Hypothalamus (tissue), 51 donors: ENCODE measurements at regions not wholly inside any gene's neighbourhood (a gene's known extent, or its start where the extent isn't known, plus 50 kb on each side); places are given as distances from the start of the nearest gene placed in this dataset.
A peak's percentile ranks its signal among the peaks of the same experiment; 100 is the strongest.
"Not testable (repeated sequence)": the region's sequence is repeated elsewhere in the genome, so short reads cannot be mapped to it uniquely, and the experiment has no call there.

Experiments
- DNase-seq, 51 donors: peaks; one replicate each; lab custom pipeline; 2025; lab: John Stamatoyannopoulos, UW

- no peak for DNase-seq
Observed at GRCh38 chr3:38966811-38967692, 84.7 kb downstream of the SCN11A start.

- no peak for DNase-seq
Observed at GRCh38 chr3:38964646-38965045, 87.1 kb downstream of the SCN11A start.

DNA sequence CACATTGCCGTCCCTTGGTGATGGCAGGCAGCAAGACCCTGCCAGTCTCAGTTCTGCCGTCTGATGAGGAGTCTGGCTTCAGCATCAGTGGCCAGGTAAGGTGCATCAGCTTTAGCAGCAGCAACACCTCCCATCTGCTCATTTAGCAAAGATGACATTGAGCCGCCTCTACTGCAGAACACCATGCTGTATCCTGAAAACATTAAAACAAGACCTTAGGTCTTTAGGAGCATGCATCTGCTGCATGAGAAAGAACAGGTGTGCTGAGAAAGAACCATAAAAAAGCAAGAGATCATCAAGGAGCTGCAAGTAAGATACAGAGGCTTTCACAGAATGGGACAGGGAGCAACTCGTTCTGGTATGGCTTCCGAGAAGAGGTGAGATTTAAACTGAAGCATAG lies 87.5 kb downstream of the SCN11A start:
- DNase-seq: no peak

GRCh38 chr3:38960953-38961622 lies 90.7 kb downstream of the SCN11A start:
- DNase-seq: peak in 12 of 51 donors; percentile 2 to 31 (median 7)

- DNase-seq: no peak
Observed at GRCh38 chr3:38960042-38960622, 91.6 kb downstream of the SCN11A start.

DNA sequence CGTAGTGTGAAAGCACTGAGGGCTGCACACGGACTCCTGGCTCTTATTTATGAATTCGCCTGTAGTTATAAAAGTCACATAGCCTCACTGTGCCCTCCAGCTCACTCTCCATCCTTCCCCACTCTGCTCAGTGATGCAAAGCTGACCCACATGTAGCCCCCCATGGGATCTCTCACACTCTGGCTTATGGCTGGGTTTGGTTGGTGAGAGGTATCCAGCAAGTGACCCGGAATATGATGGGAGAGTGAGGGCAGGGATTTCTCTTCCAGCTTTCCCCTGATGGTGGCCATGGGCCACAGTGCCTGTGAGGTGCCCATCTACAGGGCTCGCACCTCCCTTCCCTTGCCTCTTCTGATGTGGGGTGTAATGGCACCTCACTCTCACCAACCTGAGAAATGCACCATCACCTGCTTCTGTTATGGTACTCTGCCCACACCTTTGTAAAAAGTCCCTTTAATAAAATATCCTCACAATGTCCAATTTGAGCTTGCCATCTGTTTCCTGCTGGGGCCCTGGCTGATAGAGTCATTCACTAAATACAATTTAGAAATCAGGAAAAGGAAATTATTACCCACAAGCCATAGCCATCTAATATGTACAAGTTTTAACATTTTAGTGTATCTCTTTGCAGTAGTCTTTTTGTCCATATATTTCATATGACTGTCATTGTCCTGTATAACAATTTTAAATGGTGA lies 93.6 kb downstream of the SCN11A start:
- DNase-seq: no peak

DNA sequence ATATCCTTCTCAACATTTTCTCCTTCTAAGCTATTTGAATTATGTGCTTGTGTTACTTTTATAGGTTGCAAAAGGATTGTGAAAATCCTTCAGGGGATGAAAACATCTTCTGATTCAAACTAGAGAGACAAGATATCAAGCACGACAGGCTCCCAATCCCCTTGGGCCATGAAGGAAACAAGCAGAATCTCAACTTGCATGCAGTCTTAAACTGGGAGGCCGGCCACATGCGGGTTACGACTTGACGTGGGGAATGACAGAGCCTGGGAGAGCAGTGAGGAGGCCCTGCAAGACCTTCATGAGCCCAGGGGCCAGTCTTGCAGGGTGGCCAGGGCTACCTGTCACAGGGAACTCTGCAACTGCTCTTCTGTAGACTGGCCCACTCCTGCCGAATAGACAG lies 94.4 kb downstream of the SCN11A start:
- DNase-seq: no peak

DNA sequence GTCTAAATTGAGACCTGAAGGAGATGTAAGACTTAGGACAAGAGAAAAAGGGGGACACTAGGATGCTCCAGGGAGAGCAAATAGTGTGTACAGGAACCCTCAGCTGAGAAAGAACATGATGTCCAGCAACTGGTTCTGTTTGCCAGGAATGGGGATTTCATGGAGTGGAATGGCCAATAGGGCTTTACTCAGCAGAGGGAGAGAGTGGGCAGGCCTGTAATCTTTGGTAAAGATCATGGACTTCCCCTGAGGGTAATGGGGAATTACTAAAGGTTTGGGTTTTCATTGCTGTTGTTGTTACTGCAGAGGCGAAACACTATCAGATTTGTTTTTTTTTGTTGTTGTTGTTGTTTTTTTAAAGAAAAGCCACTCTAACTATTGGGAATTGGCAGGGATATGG lies 99.0 kb downstream of the SCN11A start:
- no peak for DNase-seq

DNA sequence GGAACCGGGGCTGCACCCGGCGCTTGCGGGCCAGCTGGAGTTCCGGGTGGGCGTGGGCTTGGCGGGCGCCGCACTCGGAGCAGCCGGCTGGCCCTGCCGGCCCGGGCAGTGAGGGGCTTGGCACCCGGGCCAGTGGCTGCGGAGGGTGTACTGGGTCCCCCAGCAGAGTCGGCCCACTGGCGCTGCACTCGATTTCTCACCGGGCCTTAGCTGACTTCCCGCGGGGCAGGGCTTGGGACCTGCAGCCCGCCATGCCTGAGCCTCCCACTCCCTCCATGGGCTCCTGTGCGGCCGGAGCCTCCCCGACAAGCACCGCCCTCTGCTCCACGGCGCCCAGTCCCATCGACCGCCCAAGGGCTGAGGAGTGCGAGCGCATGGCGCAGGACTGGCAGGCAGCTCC lies 100.6 kb downstream of the SCN11A start:
- not testable (repeated sequence) for DNase-seq

DNA sequence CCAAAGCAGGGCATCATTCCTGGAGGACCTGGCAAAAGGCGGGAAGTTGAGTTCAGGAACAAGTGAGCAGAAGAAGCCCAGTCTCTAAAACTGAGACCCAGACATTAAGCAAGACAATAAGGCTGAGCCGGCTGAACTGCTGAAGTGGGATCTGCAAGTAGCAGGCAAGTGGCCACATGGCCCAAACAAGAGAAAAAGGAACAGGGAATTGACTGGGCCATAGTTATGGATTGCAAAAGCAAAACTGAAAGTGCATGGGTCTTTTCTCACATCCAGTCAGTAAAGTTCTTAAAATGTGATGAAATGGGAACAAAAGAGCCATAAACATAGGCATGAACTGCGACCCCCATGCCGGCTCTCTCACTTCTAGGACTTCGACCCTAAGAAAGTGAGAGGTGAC lies 101.2 kb downstream of the SCN11A start:
- no peak for DNase-seq

GRCh38 chr3:38949994-38950393 lies 101.8 kb downstream of the SCN11A start:
- no peak for DNase-seq

GRCh38 chr3:38940394-38940793 lies 111.3 kb downstream of the SCN11A start:
- DNase-seq: no peak

DNA sequence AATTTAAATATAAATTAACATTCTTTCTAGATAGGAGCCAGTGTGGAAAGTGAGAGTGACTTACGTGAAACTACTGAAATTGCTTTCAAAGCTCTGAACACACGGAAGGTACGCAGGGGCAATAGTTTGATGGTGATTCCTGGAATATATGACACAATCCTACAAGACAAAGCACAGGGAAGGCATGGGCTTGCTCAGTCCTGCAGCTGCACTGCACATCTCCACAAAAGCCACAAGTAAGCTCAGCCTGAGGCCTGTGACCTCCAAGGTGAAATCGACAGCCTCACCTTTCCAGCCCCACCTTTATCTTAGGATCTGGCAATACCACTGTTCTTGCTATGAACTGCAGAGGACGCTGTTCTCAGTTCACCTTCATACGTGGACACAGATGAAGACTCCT lies 109.3 kb upstream of the SCN10A start:
- no peak for DNase-seq

DNA sequence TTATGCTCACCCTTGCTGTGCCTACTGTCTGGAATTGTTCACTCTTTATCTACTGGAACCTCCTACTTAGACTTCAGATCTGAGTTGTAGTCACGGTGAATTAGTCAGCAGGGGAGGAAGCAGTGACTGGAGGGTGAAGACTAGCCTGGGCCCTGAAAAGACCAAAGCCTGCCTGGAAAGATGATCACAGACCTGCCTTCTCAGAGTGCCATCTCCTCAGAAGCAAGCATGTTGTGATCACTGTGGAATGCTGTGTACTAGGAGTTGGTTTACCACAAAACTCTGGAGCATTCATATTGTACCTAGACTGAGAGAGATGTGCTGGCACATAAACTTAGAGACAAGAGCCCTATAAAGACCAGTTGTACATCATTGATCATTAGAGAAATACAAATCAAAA lies 100.7 kb upstream of the SCN10A start:
- no peak for DNase-seq

DNA sequence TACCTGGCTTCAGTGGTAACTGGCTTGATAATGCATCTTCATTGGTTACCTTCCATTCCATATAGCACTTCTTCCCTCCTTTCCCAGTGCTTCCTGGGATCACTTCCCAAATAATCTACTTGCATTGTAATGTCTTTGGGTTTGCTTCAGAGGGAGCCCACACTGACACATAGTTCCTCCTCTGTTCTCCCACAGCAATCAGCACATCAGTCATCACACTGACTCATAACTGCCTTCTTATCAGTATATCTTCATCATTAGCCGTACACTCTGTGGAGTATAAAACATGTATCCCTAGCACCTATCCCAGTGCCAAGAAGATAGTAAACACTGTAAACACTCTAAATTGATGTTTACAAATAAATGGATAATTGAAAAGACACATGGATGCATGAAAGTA lies 91.4 kb upstream of the SCN10A start:
- DNase-seq: no peak

GRCh38 chr3:38890426-38890825 lies 74.4 kb upstream of the SCN10A start:
- DNase-seq: no peak

DNA sequence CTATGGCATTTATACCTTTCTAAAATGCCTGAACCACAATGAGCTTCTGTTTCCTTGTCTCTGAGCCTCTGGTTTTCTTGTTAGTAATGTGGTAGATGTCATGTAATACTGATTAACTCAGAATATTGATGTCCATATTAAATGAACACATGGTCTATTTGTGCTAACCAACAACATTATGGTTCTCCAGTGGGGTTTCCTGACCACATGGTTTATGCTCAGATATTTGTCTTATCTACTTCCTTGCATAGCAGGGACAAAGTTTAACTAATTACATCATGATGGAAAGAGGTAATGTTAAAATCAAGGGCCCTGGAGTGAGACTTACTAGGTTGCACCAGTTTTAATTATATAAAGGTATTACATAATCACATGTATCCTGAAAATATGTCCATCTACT lies 62.6 kb upstream of the SCN10A start:
- no peak for DNase-seq
